B cell (primary cell): ENCODE measurements at regions not wholly inside any gene's neighbourhood (a gene's known extent, or its start where the extent isn't known, plus 50 kb on each side); places are given as distances from the start of the nearest gene placed in this dataset.
A peak's percentile ranks its signal among the peaks of the same experiment; 100 is the strongest.

ENCODE experiments used
- ATAC-seq: fragments of 200-7000 bp; cut with Tn5 transposase; one replicate; pipeline ENCODE4 v1.10.0; 2021; ENCODE audit warnings: low read depth, mild to moderate bottlenecking, moderate number of reproducible peaks, moderate library complexity
- CTCF ChIA-PET: fragments of 350-600 bp; sonication (Branson Sonifier 250); formaldehyde crosslinking; loops from one replicate; lab custom pipeline; 2021; ENCODE audit warnings: antibody characterized with exemption, inconsistent platforms; lab: Charles Lee
- POLR2A ChIA-PET: fragments of 350-600 bp; sonication (Branson Sonifier 250); formaldehyde crosslinking; loops from one replicate; lab custom pipeline; 2021; ENCODE audit warnings: antibody characterized with exemption; lab: Charles Lee
- DNase-seq: peaks from one replicate; pipeline ENCODE4 v3.0.0; 2013
- H2AFZ ChIP-seq: 2 replicates; pipeline ENCODE4 v1.6.1; 2012; ENCODE audit warnings: mild to moderate bottlenecking, low read depth, low read length; ENCODE audit not compliant: insufficient read depth, poor library complexity, severe bottlenecking
- H3K27ac ChIP-seq, 2 donors: 1 replicate in 1 of 2; 2 replicates in 1 of 2; pipeline ENCODE4 v1.5.1; 2012 to 2013; ENCODE audit warnings: low read length in 2 of 2, mild to moderate bottlenecking in 2 of 2, moderate library complexity in 1 of 2
- H3K27me3 ChIP-seq, 4 experiments: fragments of 200-600 bp in 1 of 4; sonication (generic) in 1 of 4; replicated peaks in 1 of 4; 1 replicate in 2 of 4; 2 replicates in 2 of 4; pipeline versions ENCODE4 v1.6.1 to v1.7.0; 2013 to 2016; ENCODE audit warnings: low read length in 3 of 4, mild to moderate bottlenecking in 2 of 4, mixed read lengths in 1 of 4, moderate library complexity in 1 of 4; ENCODE audit not compliant: insufficient read depth in 4 of 4, control insufficient read depth in 3 of 4; ENCODE audit errors: control extremely low read depth in 1 of 4
- H3K36me3 ChIP-seq, 2 experiments: replicated peaks in 1 of 2; 1 replicate in 1 of 2; 2 replicates in 1 of 2; pipeline versions ENCODE4 v1.6.1 to v1.7.1; 2013; ENCODE audit warnings: low read length in 1 of 2; ENCODE audit not compliant: insufficient read depth in 2 of 2, control insufficient read depth in 1 of 2; ENCODE audit errors: control extremely low read depth in 1 of 2, extremely low read depth in 1 of 2
- H3K4me1 ChIP-seq, 2 donors: fragments of 200-600 bp in 1 of 2; sonication (generic) in 1 of 2; 1 replicate in 1 of 2; 2 replicates in 1 of 2; pipeline versions ENCODE4 v1.5.1 to v1.6.1; 2013 to 2017; ENCODE audit warnings: low read length in 2 of 2; ENCODE audit not compliant: control insufficient read depth in 2 of 2, insufficient read depth in 2 of 2
- H3K4me2 ChIP-seq: replicated peaks from 2 replicates; pipeline ENCODE3; 2012; ENCODE audit warnings: mild to moderate bottlenecking, low read depth, low read length; ENCODE audit not compliant: poor library complexity, severe bottlenecking
- H3K4me3 ChIP-seq, 5 experiments: fragments of 200-600 bp in 1 of 5; sonication (generic) in 1 of 5; 1 replicate in 3 of 5; 2 replicates in 2 of 5; pipeline versions ENCODE4 v1.5.1 to v1.7.0; 2011 to 2016; ENCODE audit warnings: low read length in 4 of 5, mild to moderate bottlenecking in 4 of 5, low read depth in 2 of 5, control low read depth in 1 of 5, moderate library complexity in 1 of 5; ENCODE audit not compliant: insufficient read depth in 1 of 5; ENCODE audit errors: control extremely low read depth in 1 of 5, extremely low read depth in 1 of 5
- H3K79me2 ChIP-seq: fragments of 200-600 bp; sonication (generic); one replicate; pipeline ENCODE4 v1.6.0; 2016; ENCODE audit warnings: low read length; ENCODE audit not compliant: control insufficient read depth, insufficient read depth
- H3K9ac ChIP-seq: fragments of 200-600 bp; sonication (generic); 2 replicates; pipeline ENCODE4 v1.6.1; 2017; ENCODE audit warnings: mild to moderate bottlenecking, low read length, moderate library complexity
- H3K9me3 ChIP-seq, 3 donors: one replicate each; pipeline versions ENCODE4 v1.6.1 to v1.7.1; 2013; ENCODE audit warnings: low read length in 2 of 3; ENCODE audit not compliant: control insufficient read depth in 2 of 3, insufficient read depth in 1 of 3; ENCODE audit errors: control extremely low read depth in 1 of 3
- H4K20me1 ChIP-seq: 2 replicates; pipeline ENCODE4 v1.6.0; 2012; ENCODE audit warnings: mild to moderate bottlenecking, low read length; ENCODE audit not compliant: insufficient read depth, control insufficient read depth, poor library complexity, severe bottlenecking
- H3K27ac Mint-ChIP-seq: one replicate; pipeline ENCODE4 v1.8.0; 2021; ENCODE audit warnings: mixed read lengths
- H3K27me3 Mint-ChIP-seq: one replicate; pipeline ENCODE4 v1.8.0; 2021; ENCODE audit warnings: mixed read lengths
- H3K4me1 Mint-ChIP-seq: one replicate; pipeline ENCODE4 v1.8.0; 2021; ENCODE audit warnings: mixed read lengths
- H3K4me3 Mint-ChIP-seq: one replicate; pipeline ENCODE4 v1.8.0; 2021; ENCODE audit warnings: mixed read lengths
- H3K9me3 Mint-ChIP-seq: one replicate; pipeline ENCODE4 v1.8.0; 2022; ENCODE audit warnings: mixed read lengths; ENCODE audit not compliant: insufficient read depth
- CTCF ChIP-seq: fragments of 200-600 bp; IDR thresholded peaks from one replicate; pipeline ENCODE4 v1.8.0; 2022; ENCODE audit warnings: antibody characterized with exemption, mild to moderate bottlenecking
- EZH2 ChIP-seq: IDR thresholded peaks from 2 replicates; pipeline ENCODE4 v1.6.1; 2012; ENCODE audit warnings: borderline replicate concordance, low read depth, mild to moderate bottlenecking, moderate library complexity, low read length; ENCODE audit not compliant: insufficient read depth, poor library complexity, severe bottlenecking
- WGBS: methylation state at CpG from one replicate; pipeline ENCODE4 v1.1.5; 2013; ENCODE audit warnings: missing lambda C conversion rate; ENCODE audit not compliant: insufficient coverage; 5-methylcytosine and 5-hydroxymethylcytosine counted together
- intact Hi-C: fragments of 100-400 bp; cut with micrococcal nuclease; formaldehyde crosslinking; loops from one replicate; pipeline ENCODE4 v1.10.0; 2022

DNA sequence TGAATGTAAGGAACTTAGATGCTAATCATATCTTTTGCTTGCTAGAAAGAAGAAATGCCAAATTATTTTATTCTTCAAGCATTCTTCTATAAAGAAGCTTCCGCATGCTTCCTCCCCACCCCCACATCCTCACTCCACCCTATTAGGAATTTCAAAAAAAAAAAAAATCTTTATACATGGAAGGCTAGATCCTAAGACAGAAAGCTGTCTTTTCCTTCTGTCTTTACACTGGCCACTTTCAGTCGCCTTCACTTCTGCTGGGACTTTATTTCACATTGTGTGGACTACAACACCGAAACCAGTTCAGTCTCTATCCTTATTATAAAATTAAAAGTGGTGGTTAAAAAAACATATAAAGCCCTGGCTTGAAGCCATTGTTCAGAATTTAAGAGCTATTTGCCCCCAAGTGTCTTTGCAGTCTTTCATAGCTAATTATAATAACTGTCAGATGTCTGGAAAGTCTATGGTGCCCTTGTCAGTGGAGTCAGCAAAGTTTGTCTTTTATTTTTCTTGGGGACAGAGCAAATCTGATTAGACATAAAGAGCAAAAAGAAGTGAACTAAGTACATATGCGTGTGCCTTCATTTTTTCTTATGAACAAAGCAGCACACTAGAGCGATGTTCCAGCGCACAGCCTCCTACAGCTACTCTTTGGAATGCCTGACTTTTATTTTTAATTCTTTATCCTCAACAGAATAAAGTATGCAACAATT is 297.7 kb downstream of the PTPRC start:
- H2AFZ ChIP-seq, result peak overlapping the region; percentile 71
- TF ChIP-seq EZH2, result no peak
- no peak for TF ChIP-seq CTCF
- ATAC-seq, result no peak
- 5% methylated on average over 3 of the region's 6 CpGs for WGBS
- peak overlapping the region; percentile 45 to 70 for H3K27ac ChIP-seq
- ChIA-PET CTCF (interaction anchor here (0.7 to 1.4 kb wide), 4 partner anchors 35 to 307 kb away, joined by 3 to 5 read pairs (median 3); no protein-coding TSS in a partner anchor), POLR2A (interaction anchor here (0.5 to 0.7 kb wide), 2 partner anchors 416 to 467 kb away, joined by 3 to 5 read pairs; no protein-coding TSS in a partner anchor)
- H3K4me2 ChIP-seq, result peak overlapping the region; percentile 70
- H3K27me3 ChIP-seq, result peaks cover 0 to 5% (median 0%) of the 10 kb centered on the region in 4 experiments
- no peaks in the 10 kb centered on the region for H4K20me1 ChIP-seq
- Mint-ChIP-seq H3K9me3 (no peaks in the 10 kb centered on the region), H3K4me1 (peaks cover 37% of the 10 kb centered on the region), H3K27me3 (no peaks in the 10 kb centered on the region), H3K4me3 (peak overlapping the region; percentile 91), H3K27ac (peak overlapping the region; percentile 69)
- no peaks in the 10 kb centered on the region for H3K36me3 ChIP-seq
- peak overlapping the region; percentile 55 to 92 (median 71) for H3K4me3 ChIP-seq
- H3K9ac ChIP-seq, result peak overlapping the region; percentile 69
- H3K9me3 ChIP-seq, result no peaks in the 10 kb centered on the region
- peaks cover 18% of the 10 kb centered on the region for H3K79me2 ChIP-seq
- H3K4me1 ChIP-seq, result peaks cover 10 to 33% of the 10 kb centered on the region in 2 donors
- peak; percentile 25 for DNase-seq
- intact Hi-C loops, result loop anchor here (2.0 to 5.0 kb wide), 3 partner anchors 14 to 561 kb away; no protein-coding TSS in a partner anchor
